ENCODE measurements at regions not wholly inside any gene's neighbourhood (a gene's known extent, or its start where the extent isn't known, plus 50 kb on each side); places are given as distances from the start of the nearest gene placed in this dataset.

DNA sequence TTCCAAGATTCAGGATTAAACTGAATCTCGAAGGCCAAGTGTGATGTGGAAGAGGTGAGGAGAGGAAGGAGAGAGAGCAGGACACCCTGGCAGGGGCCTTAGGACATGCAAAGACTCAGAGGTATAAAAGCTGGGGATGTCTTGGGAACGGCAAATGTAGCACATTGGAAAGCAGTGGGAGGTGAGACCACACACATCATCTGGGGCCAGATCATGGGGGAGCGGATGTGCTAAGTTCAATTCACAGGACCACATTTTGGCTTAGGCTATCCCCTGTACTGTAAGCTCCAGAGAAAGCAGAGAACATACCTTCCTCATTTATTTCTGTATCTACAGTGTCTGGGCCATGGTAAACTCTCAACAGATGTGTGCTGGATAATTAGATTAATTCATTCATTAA is 59.5 kb upstream of the MBOAT1 start:
- no peak for TF ChIP-seq CTCF (optimal IDR thresholded peaks at IDR 0.05 in 1 of 3, IDR thresholded peaks at IDR 0.05 in 1 of 3, conservative IDR thresholded peaks at IDR 0.05 in 1 of 3; ENCODE audit: extremely low read depth in 1 of 3, insufficient read depth in 2 of 3, low read length in 3 of 3)
- TF ChIP-seq EZH2 (IDR thresholded peaks at IDR 0.05; ENCODE audit: low read length) = no peak
